ENCODE measurements at regions not wholly inside any gene's neighbourhood (a gene's known extent, or its start where the extent isn't known, plus 50 kb on each side); places are given as distances from the start of the nearest gene placed in this dataset.

DNA sequence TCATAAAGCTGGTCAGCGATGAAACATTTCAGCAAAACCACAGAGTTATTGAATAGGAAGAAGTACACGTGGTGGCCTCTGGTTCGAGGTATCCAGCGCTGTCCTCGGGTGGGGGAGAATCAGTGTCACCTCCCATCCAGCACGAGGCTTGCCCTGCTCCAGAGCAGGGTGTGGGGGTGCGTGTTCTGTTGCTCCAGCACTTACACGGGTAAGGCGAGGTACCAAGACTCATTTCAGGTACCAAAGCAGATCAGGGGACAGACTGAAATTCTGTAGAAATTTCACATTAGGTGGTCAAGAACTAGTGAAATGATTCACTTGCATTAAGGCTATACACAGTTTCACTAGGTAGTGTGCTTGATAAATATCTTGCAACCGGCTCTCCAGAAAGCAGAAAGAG is 164.2 kb upstream of the SOX1 start:
- in situ Hi-C loops (cut with MboI; ENCODE audit: low sequenced_read_pairs in 4 of 4), result no loop called here
- Histone ChIP-seq H3K27me3 (no peaks in the 10 kb centered on the region), H3K27ac (no peak overlapping the region), H3K9me3 (no peaks in the 10 kb centered on the region), H3K4me1 (no peaks in the 10 kb centered on the region), H3K4me3 (no peak overlapping the region), H3K36me3 (no peaks in the 10 kb centered on the region)
- no peak for DNase-seq
- no peak for ATAC-seq
- intact Hi-C loops (cut with DNase I; ENCODE audit: low total_unique reads), result no loop called here
- TF ChIP-seq POLR2A (IDR thresholded peaks at IDR 0.05) (no peak), CTCF (IDR thresholded peaks at IDR 0.05 in 4 of 5, conservative IDR thresholded peaks at IDR 0.05 in 1 of 5) (no peak)

DNA sequence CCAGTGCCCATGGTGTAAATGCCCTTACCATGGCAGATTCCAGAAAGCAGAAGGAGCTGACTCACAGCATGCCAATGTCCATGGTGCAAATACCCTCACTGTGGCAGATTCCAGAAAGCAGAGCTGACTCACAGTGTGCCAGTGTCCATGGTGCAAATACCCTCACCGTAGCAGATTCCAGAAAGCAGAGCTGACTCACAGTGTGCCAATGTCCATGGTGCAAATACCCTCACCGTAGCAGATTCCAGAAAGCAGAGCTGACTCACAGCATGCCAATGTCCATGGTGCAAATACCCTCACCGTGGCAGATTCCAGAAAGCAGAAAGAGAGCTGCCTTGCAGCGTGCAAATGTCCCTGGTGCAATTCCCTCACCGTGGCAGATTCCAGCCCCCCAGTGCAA is 163.8 kb upstream of the SOX1 start:
- Histone ChIP-seq H3K9me3 (no peaks in the 10 kb centered on the region), H3K4me3 (no peak overlapping the region), H3K4me1 (no peaks in the 10 kb centered on the region), H3K27me3 (no peaks in the 10 kb centered on the region), H3K36me3 (no peaks in the 10 kb centered on the region), H3K27ac (no peak overlapping the region)
- intact Hi-C loops (cut with DNase I; ENCODE audit: low total_unique reads), result no loop called here
- no peak for ATAC-seq
- TF ChIP-seq CTCF (IDR thresholded peaks at IDR 0.05 in 4 of 5, conservative IDR thresholded peaks at IDR 0.05 in 1 of 5) (no peak), POLR2A (IDR thresholded peaks at IDR 0.05) (no peak)
- in situ Hi-C loops (cut with MboI; ENCODE audit: low sequenced_read_pairs in 4 of 4), result no loop called here
- DNase-seq, result no peak

- Histone ChIP-seq H3K27me3 (no peaks in the 10 kb centered on the region), H3K9me3 (no peaks in the 10 kb centered on the region), H3K4me1 (no peaks in the 10 kb centered on the region), H3K4me3 (no peak overlapping the region), H3K27ac (no peak overlapping the region), H3K36me3 (no peaks in the 10 kb centered on the region)
- TF ChIP-seq CTCF (IDR thresholded peaks at IDR 0.05 in 4 of 5, conservative IDR thresholded peaks at IDR 0.05 in 1 of 5), result no peak
- no peak for TF ChIP-seq POLR2A (IDR thresholded peaks at IDR 0.05)
- in situ Hi-C loops (cut with MboI; ENCODE audit: low sequenced_read_pairs in 4 of 4), result no loop called here
- intact Hi-C loops (cut with DNase I; ENCODE audit: low total_unique reads), result no loop called here
- DNase-seq (no peak), ATAC-seq (no peak)
Measured at GRCh38 chr13:111904166-111904565, 162.8 kb upstream of the SOX1 start.

- intact Hi-C loops (cut with DNase I; ENCODE audit: low total_unique reads), result no loop called here
- DNase-seq (no peak), ATAC-seq (no peak)
Measured at GRCh38 chr13:111904701-111905608, 162.0 kb upstream of the SOX1 start.

More at GRCh38 chr13:111904701-111905608, 162.0 kb upstream of the SOX1 start:
- no peaks in the 10 kb centered on the region for H3K36me3 ChIP-seq
- H3K27ac ChIP-seq, result no peak overlapping the region
- no peaks in the 10 kb centered on the region for H3K4me1 ChIP-seq
- no peaks in the 10 kb centered on the region for H3K9me3 ChIP-seq
- TF ChIP-seq CTCF (IDR thresholded peaks at IDR 0.05 in 4 of 5, conservative IDR thresholded peaks at IDR 0.05 in 1 of 5) (no peak), POLR2A (IDR thresholded peaks at IDR 0.05) (no peak)
- no peaks in the 10 kb centered on the region for H3K27me3 ChIP-seq
- no peak overlapping the region for H3K4me3 ChIP-seq
- in situ Hi-C loops (cut with MboI; ENCODE audit: low sequenced_read_pairs in 4 of 4), result no loop called here

Data from gastrocnemius medialis (tissue), 4 donors.